Liver (tissue), 8 donors: ENCODE measurements at regions not wholly inside any gene's neighbourhood (a gene's known extent, or its start where the extent isn't known, plus 50 kb on each side); places are given as distances from the start of the nearest gene placed in this dataset.

Source experiments
- DNase-seq: peaks from one replicate; pipeline ENCODE4 v3.0.0-alpha.2; 2017; ENCODE audit warnings: low spot score
- H3K27ac ChIP-seq, 2 donors: one replicate each; pipeline ENCODE4 v1.7.0; 2013; ENCODE audit warnings: inconsistent platforms in 2 of 2, low read length in 2 of 2, control low read depth in 1 of 2, low read depth in 1 of 2, mild to moderate bottlenecking in 1 of 2
- H3K27me3 ChIP-seq, 4 donors: one replicate each; pipeline versions ENCODE4 v1.6.1 to v1.7.0; 2013; ENCODE audit warnings: low read length in 3 of 4, inconsistent platforms in 1 of 4, mild to moderate bottlenecking in 1 of 4, moderate library complexity in 1 of 4; ENCODE audit not compliant: control insufficient read depth in 4 of 4, insufficient read depth in 4 of 4
- H3K36me3 ChIP-seq, 4 donors: one replicate each; pipeline versions ENCODE4 v1.6.1 to v1.7.0; 2013; ENCODE audit warnings: low read length in 3 of 4, mild to moderate bottlenecking in 3 of 4, low read depth in 1 of 4, moderate library complexity in 1 of 4; ENCODE audit not compliant: control insufficient read depth in 4 of 4, insufficient read depth in 3 of 4
- H3K4me1 ChIP-seq, 4 donors: one replicate each; pipeline versions ENCODE4 v1.6.1 to v1.7.0; 2013; ENCODE audit warnings: low read length in 3 of 4, mild to moderate bottlenecking in 3 of 4, moderate library complexity in 1 of 4; ENCODE audit not compliant: control insufficient read depth in 4 of 4, insufficient read depth in 4 of 4
- H3K4me3 ChIP-seq, 3 donors: one replicate each; pipeline versions ENCODE4 v1.6.1 to v1.7.0; 2013; ENCODE audit warnings: low read length in 3 of 3, control low read depth in 1 of 3, low read depth in 1 of 3, mild to moderate bottlenecking in 1 of 3
- H3K9ac ChIP-seq, 2 donors: one replicate each; pipeline ENCODE4 v1.7.0; 2013; ENCODE audit warnings: low read length in 2 of 2, mild to moderate bottlenecking in 2 of 2, moderate library complexity in 2 of 2, control low read depth in 1 of 2, low read depth in 1 of 2
- H3K9me3 ChIP-seq, 4 donors: one replicate each; pipeline versions ENCODE4 v1.6.1 to v1.7.0; 2013; ENCODE audit warnings: low read length in 3 of 4; ENCODE audit not compliant: control insufficient read depth in 4 of 4
- EGR1 ChIP-seq, 2 donors: IDR thresholded peaks; 2 replicates each; pipeline ENCODE4 v1.6.1; 2016 to 2018; ENCODE audit warnings: antibody characterized with exemption in 2 of 2, low read depth in 2 of 2
- FOXA1 ChIP-seq: IDR thresholded peaks from 2 replicates; pipeline ENCODE4 v1.6.1; 2016; ENCODE audit warnings: antibody characterized with exemption
- FOXA2 ChIP-seq: IDR thresholded peaks from 2 replicates; pipeline ENCODE4 v1.6.1; 2016; ENCODE audit warnings: antibody characterized with exemption
- GABPA ChIP-seq, 2 donors: IDR thresholded peaks in 1 of 2; conservative IDR thresholded peaks in 1 of 2; 2 replicates each; pipeline ENCODE4 v1.6.1; 2016; ENCODE audit warnings: antibody characterized with exemption in 2 of 2, mild to moderate bottlenecking in 1 of 2, moderate library complexity in 1 of 2
- HNF4A ChIP-seq, 2 donors: conservative IDR thresholded peaks; 2 replicates each; pipeline ENCODE4 v1.6.1; 2016; ENCODE audit warnings: antibody characterized with exemption in 2 of 2, mild to moderate bottlenecking in 2 of 2
- HNF4G ChIP-seq: IDR thresholded peaks from 2 replicates; pipeline ENCODE4 v1.6.1; 2016; ENCODE audit warnings: antibody characterized with exemption
- JUND ChIP-seq, 2 donors: IDR thresholded peaks; 2 replicates each; pipeline ENCODE4 v1.6.1; 2016; ENCODE audit warnings: antibody characterized with exemption in 2 of 2
- NR2F2 ChIP-seq: IDR thresholded peaks from 2 replicates; pipeline ENCODE4 v1.6.1; 2016; ENCODE audit warnings: antibody characterized with exemption
- RAD21 ChIP-seq, 2 donors: IDR thresholded peaks; 2 replicates each; pipeline ENCODE4 v1.6.1; 2016; ENCODE audit warnings: antibody characterized with exemption in 2 of 2, mild to moderate bottlenecking in 2 of 2
- RXRA ChIP-seq, 2 donors: IDR thresholded peaks; 2 replicates each; pipeline ENCODE4 v1.6.1; 2017 to 2018; ENCODE audit warnings: antibody characterized with exemption in 2 of 2, mild to moderate bottlenecking in 1 of 2
- SP1 ChIP-seq: IDR thresholded peaks from 2 replicates; pipeline ENCODE4 v1.6.1; 2018; ENCODE audit warnings: antibody characterized with exemption, mild to moderate bottlenecking
- TAF1 ChIP-seq: conservative IDR thresholded peaks from 2 replicates; pipeline ENCODE4 v1.6.1; 2016; ENCODE audit warnings: antibody characterized with exemption, mild to moderate bottlenecking
- YY1 ChIP-seq: IDR thresholded peaks from 2 replicates; pipeline ENCODE4 v1.6.1; 2016; ENCODE audit warnings: antibody characterized with exemption, mild to moderate bottlenecking
- WGBS: extraction: QIAGEN DNeasy Blood & Tissue Kit; methylation state at CpG from one replicate; pipeline ENCODE4 v1.1.7; 2013; 5-methylcytosine and 5-hydroxymethylcytosine counted together
- TF ChIP-seq, protein P1 (sequence below): IDR thresholded peaks from 2 replicates; pipeline ENCODE4 v1.6.1; 2016; ENCODE audit warnings: antibody characterized with exemption
- TF ChIP-seq, protein P2 (sequence below): fragments of 150-350 bp; IDR thresholded peaks from 2 replicates; pipeline ENCODE4 v1.5.1; 2017; ENCODE audit warnings: improper control_type of control experiment, low read depth, low read length; ENCODE audit not compliant: missing input control
- TF ChIP-seq, protein P3 (sequence below): IDR thresholded peaks from 2 replicates; pipeline ENCODE4 v1.6.1; 2016; ENCODE audit warnings: antibody characterized with exemption
- TF ChIP-seq, protein P4 (sequence below): IDR thresholded peaks from 2 replicates; pipeline ENCODE4 v1.6.1; 2016; ENCODE audit warnings: antibody characterized with exemption
- TF ChIP-seq, protein P5 (sequence below): IDR thresholded peaks from 2 replicates; pipeline ENCODE4 v1.6.1; 2016; ENCODE audit warnings: antibody characterized with exemption, mild to moderate bottlenecking
- donor health status: healthy.
- donor health status: healthy.
- donor health status: healthy.
- donor health status: healthy.
- donor health status: healthy.

DNA sequence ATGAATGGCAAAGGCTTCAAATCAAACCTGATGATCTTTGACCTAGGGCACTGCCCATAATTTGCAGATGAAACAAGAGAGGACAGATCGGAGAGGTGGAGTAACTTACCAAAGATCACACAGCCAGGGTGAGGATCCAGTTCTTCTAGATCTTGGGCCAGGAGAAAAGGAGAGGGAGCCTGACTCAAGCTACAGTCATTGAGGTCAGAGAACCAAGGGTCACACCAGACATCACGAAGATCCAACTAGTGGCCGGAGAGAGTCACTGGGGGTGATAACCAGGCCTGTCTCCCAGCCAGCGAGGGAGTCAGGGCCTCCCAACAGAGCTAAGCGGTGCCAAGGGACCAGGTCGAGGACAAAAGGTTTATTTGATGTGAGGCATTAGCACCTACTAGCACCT lies 115.0 kb downstream of the RIPK4 start:
- TF ChIP-seq RXRA (IDR thresholded peaks at IDR 0.05) = no peak
- TF ChIP-seq, protein P1, sequence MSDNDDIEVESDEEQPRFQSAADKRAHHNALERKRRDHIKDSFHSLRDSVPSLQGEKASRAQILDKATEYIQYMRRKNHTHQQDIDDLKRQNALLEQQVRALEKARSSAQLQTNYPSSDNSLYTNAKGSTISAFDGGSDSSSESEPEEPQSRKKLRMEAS = no peak
- TF ChIP-seq, protein P2, sequence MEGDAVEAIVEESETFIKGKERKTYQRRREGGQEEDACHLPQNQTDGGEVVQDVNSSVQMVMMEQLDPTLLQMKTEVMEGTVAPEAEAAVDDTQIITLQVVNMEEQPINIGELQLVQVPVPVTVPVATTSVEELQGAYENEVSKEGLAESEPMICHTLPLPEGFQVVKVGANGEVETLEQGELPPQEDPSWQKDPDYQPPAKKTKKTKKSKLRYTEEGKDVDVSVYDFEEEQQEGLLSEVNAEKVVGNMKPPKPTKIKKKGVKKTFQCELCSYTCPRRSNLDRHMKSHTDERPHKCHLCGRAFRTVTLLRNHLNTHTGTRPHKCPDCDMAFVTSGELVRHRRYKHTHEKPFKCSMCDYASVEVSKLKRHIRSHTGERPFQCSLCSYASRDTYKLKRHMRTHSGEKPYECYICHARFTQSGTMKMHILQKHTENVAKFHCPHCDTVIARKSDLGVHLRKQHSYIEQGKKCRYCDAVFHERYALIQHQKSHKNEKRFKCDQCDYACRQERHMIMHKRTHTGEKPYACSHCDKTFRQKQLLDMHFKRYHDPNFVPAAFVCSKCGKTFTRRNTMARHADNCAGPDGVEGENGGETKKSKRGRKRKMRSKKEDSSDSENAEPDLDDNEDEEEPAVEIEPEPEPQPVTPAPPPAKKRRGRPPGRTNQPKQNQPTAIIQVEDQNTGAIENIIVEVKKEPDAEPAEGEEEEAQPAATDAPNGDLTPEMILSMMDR = no peak
- TF ChIP-seq SP1 = no peak
- no peak for TF ChIP-seq TAF1
- TF ChIP-seq HNF4A (conservative IDR thresholded peaks at IDR 0.05) = no peak
- TF ChIP-seq RAD21 (IDR thresholded peaks at IDR 0.05) = no peak
- no peak for TF ChIP-seq NR2F2
- no peak for TF ChIP-seq JUND (IDR thresholded peaks at IDR 0.05)
- no peak for TF ChIP-seq FOXA1
- TF ChIP-seq, protein P3, sequence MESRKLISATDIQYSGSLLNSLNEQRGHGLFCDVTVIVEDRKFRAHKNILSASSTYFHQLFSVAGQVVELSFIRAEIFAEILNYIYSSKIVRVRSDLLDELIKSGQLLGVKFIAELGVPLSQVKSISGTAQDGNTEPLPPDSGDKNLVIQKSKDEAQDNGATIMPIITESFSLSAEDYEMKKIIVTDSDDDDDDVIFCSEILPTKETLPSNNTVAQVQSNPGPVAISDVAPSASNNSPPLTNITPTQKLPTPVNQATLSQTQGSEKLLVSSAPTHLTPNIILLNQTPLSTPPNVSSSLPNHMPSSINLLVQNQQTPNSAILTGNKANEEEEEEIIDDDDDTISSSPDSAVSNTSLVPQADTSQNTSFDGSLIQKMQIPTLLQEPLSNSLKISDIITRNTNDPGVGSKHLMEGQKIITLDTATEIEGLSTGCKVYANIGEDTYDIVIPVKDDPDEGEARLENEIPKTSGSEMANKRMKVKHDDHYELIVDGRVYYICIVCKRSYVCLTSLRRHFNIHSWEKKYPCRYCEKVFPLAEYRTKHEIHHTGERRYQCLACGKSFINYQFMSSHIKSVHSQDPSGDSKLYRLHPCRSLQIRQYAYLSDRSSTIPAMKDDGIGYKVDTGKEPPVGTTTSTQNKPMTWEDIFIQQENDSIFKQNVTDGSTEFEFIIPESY = no peak
- no peak for TF ChIP-seq EGR1 (IDR thresholded peaks at IDR 0.05; ENCODE audit: low read depth in 2 of 2)
- TF ChIP-seq, protein P4, sequence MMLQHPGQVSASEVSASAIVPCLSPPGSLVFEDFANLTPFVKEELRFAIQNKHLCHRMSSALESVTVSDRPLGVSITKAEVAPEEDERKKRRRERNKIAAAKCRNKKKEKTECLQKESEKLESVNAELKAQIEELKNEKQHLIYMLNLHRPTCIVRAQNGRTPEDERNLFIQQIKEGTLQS = no peak
- no peak for TF ChIP-seq GABPA (IDR thresholded peaks at IDR 0.05 in 1 of 2, conservative IDR thresholded peaks at IDR 0.05 in 1 of 2)
- no peak for TF ChIP-seq YY1
- TF ChIP-seq, protein P5, sequence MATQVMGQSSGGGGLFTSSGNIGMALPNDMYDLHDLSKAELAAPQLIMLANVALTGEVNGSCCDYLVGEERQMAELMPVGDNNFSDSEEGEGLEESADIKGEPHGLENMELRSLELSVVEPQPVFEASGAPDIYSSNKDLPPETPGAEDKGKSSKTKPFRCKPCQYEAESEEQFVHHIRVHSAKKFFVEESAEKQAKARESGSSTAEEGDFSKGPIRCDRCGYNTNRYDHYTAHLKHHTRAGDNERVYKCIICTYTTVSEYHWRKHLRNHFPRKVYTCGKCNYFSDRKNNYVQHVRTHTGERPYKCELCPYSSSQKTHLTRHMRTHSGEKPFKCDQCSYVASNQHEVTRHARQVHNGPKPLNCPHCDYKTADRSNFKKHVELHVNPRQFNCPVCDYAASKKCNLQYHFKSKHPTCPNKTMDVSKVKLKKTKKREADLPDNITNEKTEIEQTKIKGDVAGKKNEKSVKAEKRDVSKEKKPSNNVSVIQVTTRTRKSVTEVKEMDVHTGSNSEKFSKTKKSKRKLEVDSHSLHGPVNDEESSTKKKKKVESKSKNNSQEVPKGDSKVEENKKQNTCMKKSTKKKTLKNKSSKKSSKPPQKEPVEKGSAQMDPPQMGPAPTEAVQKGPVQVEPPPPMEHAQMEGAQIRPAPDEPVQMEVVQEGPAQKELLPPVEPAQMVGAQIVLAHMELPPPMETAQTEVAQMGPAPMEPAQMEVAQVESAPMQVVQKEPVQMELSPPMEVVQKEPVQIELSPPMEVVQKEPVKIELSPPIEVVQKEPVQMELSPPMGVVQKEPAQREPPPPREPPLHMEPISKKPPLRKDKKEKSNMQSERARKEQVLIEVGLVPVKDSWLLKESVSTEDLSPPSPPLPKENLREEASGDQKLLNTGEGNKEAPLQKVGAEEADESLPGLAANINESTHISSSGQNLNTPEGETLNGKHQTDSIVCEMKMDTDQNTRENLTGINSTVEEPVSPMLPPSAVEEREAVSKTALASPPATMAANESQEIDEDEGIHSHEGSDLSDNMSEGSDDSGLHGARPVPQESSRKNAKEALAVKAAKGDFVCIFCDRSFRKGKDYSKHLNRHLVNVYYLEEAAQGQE = no peak
- TF ChIP-seq HNF4G = no peak
- TF ChIP-seq FOXA2 = no peak
- Histone ChIP-seq H3K4me3 (no peak overlapping the region), H3K36me3 (no peaks in the 10 kb centered on the region), H3K9me3 (no peaks in the 10 kb centered on the region), H3K27ac (no peak overlapping the region), H3K27me3 (no peaks in the 10 kb centered on the region), H3K9ac (no peak overlapping the region), H3K4me1 (no peaks in the 10 kb centered on the region)
- DNase-seq = no peak
- 78% methylated on average over 6 of the region's 6 CpGs for WGBS
